ENCODE measurements at regions not wholly inside any gene's neighbourhood (a gene's known extent, or its start where the extent isn't known, plus 50 kb on each side); places are given as distances from the start of the nearest gene placed in this dataset.

- no peak for TF ChIP-seq CTCF (conservative IDR thresholded peaks at IDR 0.05 in 1 of 2, IDR thresholded peaks at IDR 0.05 in 1 of 2; ENCODE audit: extremely low read depth in 1 of 2, insufficient read depth in 1 of 2, low read depth in 1 of 2, low read length in 2 of 2)
- TF ChIP-seq EZH2 (IDR thresholded peaks at IDR 0.05; ENCODE audit: borderline replicate concordance, low read length): no peak
These were observed 979.4 kb upstream of the PCDH10 start for GRCh38 chr4:132169660-132170059.
